ENCODE measurements at regions not wholly inside any gene's neighbourhood (a gene's known extent, or its start where the extent isn't known, plus 50 kb on each side); places are given as distances from the start of the nearest gene placed in this dataset.

- no peaks in the 10 kb centered on the region for H3K79me1 ChIP-seq (replicated peaks; ENCODE audit: low read length, poor library complexity, severe bottlenecking)
- H3K27ac ChIP-seq (ENCODE audit: low read length, poor library complexity, severe bottlenecking) = no peak overlapping the region
- H3K18ac ChIP-seq (ENCODE audit: low read depth in 1 of 2, low read length in 2 of 2) = no peak overlapping the region
- no peak overlapping the region for H3K23ac ChIP-seq (ENCODE audit: low read length in 2 of 2)
- no peak overlapping the region for H4K8ac ChIP-seq (ENCODE audit: low read length)
- no peak overlapping the region for H4K91ac ChIP-seq (ENCODE audit: low read length)
- no peak overlapping the region for H3K14ac ChIP-seq (ENCODE audit: low read length in 2 of 2)
- H3K9ac ChIP-seq (ENCODE audit: low read length) = no peak overlapping the region
- WGBS = no CpG with 5 or more reads among the region's 2 CpGs
- H3K27me3 ChIP-seq (ENCODE audit: control insufficient read depth in 1 of 2, insufficient read depth in 1 of 2, low read length in 2 of 2) = peaks cover 0 to 44% of the 10 kb centered on the region in 2 experiments
- no peak overlapping the region for H2BK5ac ChIP-seq (ENCODE audit: low read depth, low read length, poor library complexity, severe bottlenecking)
- H3K9me3 ChIP-seq (ENCODE audit: control insufficient read depth, low read length) = no peaks in the 10 kb centered on the region
- H2BK120ac ChIP-seq (ENCODE audit: low read depth, low read length) = no peak overlapping the region
- H2BK12ac ChIP-seq (ENCODE audit: low read length in 2 of 2) = no peak overlapping the region
- H3K4me1 ChIP-seq (ENCODE audit: control insufficient read depth, insufficient read depth, low read depth, low read length) = no peaks in the 10 kb centered on the region
- H3K4me3 ChIP-seq (ENCODE audit: insufficient read depth in 1 of 2, low read depth in 1 of 2, low read length in 2 of 2) = no peak overlapping the region
- H2AFZ ChIP-seq (ENCODE audit: low read depth, low read length) = no peak overlapping the region
- H2AK5ac ChIP-seq (ENCODE audit: low read length, severe bottlenecking) = no peak overlapping the region
- no peaks in the 10 kb centered on the region for H3K36me3 ChIP-seq (ENCODE audit: control insufficient read depth in 1 of 2, insufficient read depth in 2 of 2, low read depth in 1 of 2, low read length in 2 of 2)
- DNase-seq = no peak
- no peak overlapping the region for H3K4ac ChIP-seq (ENCODE audit: low read depth in 1 of 2, low read length in 2 of 2)
- H3K4me2 ChIP-seq (ENCODE audit: low read length, poor library complexity, severe bottlenecking) = no peak overlapping the region
- no peak overlapping the region for H2BK15ac ChIP-seq (ENCODE audit: low read depth, poor library complexity, severe bottlenecking)
These were observed 95.9 kb upstream of the KLHL25 start for GRCh38 chr15:85890620-85890980.

- Histone ChIP-seq H3K9ac (ENCODE audit: low read length) (no peak overlapping the region), H3K9me3 (ENCODE audit: control insufficient read depth, low read length) (no peaks in the 10 kb centered on the region), H3K14ac (ENCODE audit: low read length in 2 of 2) (no peak overlapping the region), H4K91ac (ENCODE audit: low read length) (no peak overlapping the region), H3K36me3 (ENCODE audit: control insufficient read depth in 1 of 2, insufficient read depth in 2 of 2, low read depth in 1 of 2, low read length in 2 of 2) (no peaks in the 10 kb centered on the region), H2BK15ac (ENCODE audit: low read depth, poor library complexity, severe bottlenecking) (no peak overlapping the region), H3K4me1 (ENCODE audit: control insufficient read depth, insufficient read depth, low read depth, low read length) (no peaks in the 10 kb centered on the region), H3K18ac (ENCODE audit: low read depth in 1 of 2, low read length in 2 of 2) (no peak overlapping the region), H3K4me3 (ENCODE audit: insufficient read depth in 1 of 2, low read depth in 1 of 2, low read length in 2 of 2) (no peak overlapping the region), H3K23ac (ENCODE audit: low read length in 2 of 2) (no peak overlapping the region), H3K4ac (ENCODE audit: low read depth in 1 of 2, low read length in 2 of 2) (no peak overlapping the region), H2AFZ (ENCODE audit: low read depth, low read length) (no peak overlapping the region), H3K27me3 (ENCODE audit: control insufficient read depth in 1 of 2, insufficient read depth in 1 of 2, low read length in 2 of 2) (peaks cover 0 to 46% of the 10 kb centered on the region in 2 experiments), H2BK5ac (ENCODE audit: low read depth, low read length, poor library complexity, severe bottlenecking) (no peak overlapping the region), H2BK120ac (ENCODE audit: low read depth, low read length) (no peak overlapping the region), H3K27ac (ENCODE audit: low read length, poor library complexity, severe bottlenecking) (no peak overlapping the region), H3K4me2 (ENCODE audit: low read length, poor library complexity, severe bottlenecking) (no peak overlapping the region), H3K79me1 (replicated peaks; ENCODE audit: low read length, poor library complexity, severe bottlenecking) (no peaks in the 10 kb centered on the region), H2AK5ac (ENCODE audit: low read length, severe bottlenecking) (no peak overlapping the region), H4K8ac (ENCODE audit: low read length) (no peak overlapping the region), H2BK12ac (ENCODE audit: low read length in 2 of 2) (no peak overlapping the region)
- WGBS = 83% methylated on average over 1 of the region's 1 CpG
- no peak for DNase-seq
These were observed 96.7 kb upstream of the KLHL25 start for GRCh38 chr15:85891470-85891869.

GRCh38 chr15:85892232-85892631 is 97.5 kb upstream of the KLHL25 start:
- peaks cover 0 to 50% of the 10 kb centered on the region in 2 experiments for H3K27me3 ChIP-seq (ENCODE audit: control insufficient read depth in 1 of 2, insufficient read depth in 1 of 2, low read length in 2 of 2)
- H3K36me3 ChIP-seq (ENCODE audit: control insufficient read depth in 1 of 2, insufficient read depth in 2 of 2, low read depth in 1 of 2, low read length in 2 of 2) = no peaks in the 10 kb centered on the region
- H3K4ac ChIP-seq (ENCODE audit: low read depth in 1 of 2, low read length in 2 of 2) = no peak overlapping the region
- DNase-seq = no peak
- H2AK5ac ChIP-seq (ENCODE audit: low read length, severe bottlenecking) = no peak overlapping the region
- no peaks in the 10 kb centered on the region for H3K4me1 ChIP-seq (ENCODE audit: control insufficient read depth, insufficient read depth, low read depth, low read length)
- H2BK15ac ChIP-seq (ENCODE audit: low read depth, poor library complexity, severe bottlenecking) = no peak overlapping the region
- no peak overlapping the region for H2AFZ ChIP-seq (ENCODE audit: low read depth, low read length)
- no peak overlapping the region for H3K4me3 ChIP-seq (ENCODE audit: insufficient read depth in 1 of 2, low read depth in 1 of 2, low read length in 2 of 2)
- WGBS = 95% methylated on average over 3 of the region's 3 CpGs
- H2BK5ac ChIP-seq (ENCODE audit: low read depth, low read length, poor library complexity, severe bottlenecking) = no peak overlapping the region
- no peaks in the 10 kb centered on the region for H3K79me1 ChIP-seq (replicated peaks; ENCODE audit: low read length, poor library complexity, severe bottlenecking)
- H2BK12ac ChIP-seq (ENCODE audit: low read length in 2 of 2) = no peak overlapping the region
- H3K14ac ChIP-seq (ENCODE audit: low read length in 2 of 2) = no peak overlapping the region
- no peak overlapping the region for H4K8ac ChIP-seq (ENCODE audit: low read length)
- no peak overlapping the region for H3K4me2 ChIP-seq (ENCODE audit: low read length, poor library complexity, severe bottlenecking)
- H3K27ac ChIP-seq (ENCODE audit: low read length, poor library complexity, severe bottlenecking) = no peak overlapping the region
- H3K18ac ChIP-seq (ENCODE audit: low read depth in 1 of 2, low read length in 2 of 2) = no peak overlapping the region
- no peak overlapping the region for H3K23ac ChIP-seq (ENCODE audit: low read length in 2 of 2)
- no peak overlapping the region for H3K9ac ChIP-seq (ENCODE audit: low read length)
- H2BK120ac ChIP-seq (ENCODE audit: low read depth, low read length) = no peak overlapping the region
- H3K9me3 ChIP-seq (ENCODE audit: control insufficient read depth, low read length) = no peaks in the 10 kb centered on the region
- H4K91ac ChIP-seq (ENCODE audit: low read length) = no peak overlapping the region

- Histone ChIP-seq H2BK5ac (ENCODE audit: low read depth, low read length, poor library complexity, severe bottlenecking) (no peak overlapping the region), H3K27me3 (ENCODE audit: control insufficient read depth in 1 of 2, insufficient read depth in 1 of 2, low read length in 2 of 2) (peaks cover 0 to 60% of the 10 kb centered on the region in 2 experiments), H2BK15ac (ENCODE audit: low read depth, poor library complexity, severe bottlenecking) (no peak overlapping the region), H3K9me3 (ENCODE audit: control insufficient read depth, low read length) (no peaks in the 10 kb centered on the region), H4K8ac (ENCODE audit: low read length) (no peak overlapping the region), H3K36me3 (ENCODE audit: control insufficient read depth in 1 of 2, insufficient read depth in 2 of 2, low read depth in 1 of 2, low read length in 2 of 2) (no peaks in the 10 kb centered on the region), H3K4me3 (ENCODE audit: insufficient read depth in 1 of 2, low read depth in 1 of 2, low read length in 2 of 2) (no peak overlapping the region), H3K4me2 (ENCODE audit: low read length, poor library complexity, severe bottlenecking) (no peak overlapping the region), H3K14ac (ENCODE audit: low read length in 2 of 2) (no peak overlapping the region), H3K18ac (ENCODE audit: low read depth in 1 of 2, low read length in 2 of 2) (no peak overlapping the region), H3K9ac (ENCODE audit: low read length) (no peak overlapping the region), H3K27ac (ENCODE audit: low read length, poor library complexity, severe bottlenecking) (no peak overlapping the region), H2BK120ac (ENCODE audit: low read depth, low read length) (no peak overlapping the region), H3K23ac (ENCODE audit: low read length in 2 of 2) (no peak overlapping the region), H4K91ac (ENCODE audit: low read length) (no peak overlapping the region), H3K4me1 (ENCODE audit: control insufficient read depth, insufficient read depth, low read depth, low read length) (no peaks in the 10 kb centered on the region), H2AK5ac (ENCODE audit: low read length, severe bottlenecking) (no peak overlapping the region), H3K79me1 (replicated peaks; ENCODE audit: low read length, poor library complexity, severe bottlenecking) (no peaks in the 10 kb centered on the region), H2AFZ (ENCODE audit: low read depth, low read length) (no peak overlapping the region), H2BK12ac (ENCODE audit: low read length in 2 of 2) (no peak overlapping the region), H3K4ac (ENCODE audit: low read depth in 1 of 2, low read length in 2 of 2) (no peak overlapping the region)
- DNase-seq = no peak
- WGBS = 83% methylated on average over 4 of the region's 4 CpGs
These were observed 102.6 kb upstream of the KLHL25 start for GRCh38 chr15:85897207-85897894.
